K562 (cell line): ENCODE measurements at regions not wholly inside any gene's neighbourhood (a gene's known extent, or its start where the extent isn't known, plus 50 kb on each side); places are given as distances from the start of the nearest gene placed in this dataset.

Experiments used
- ATAC-seq: fragments of 200-7000 bp; cut with Tn5 transposase; 3 replicates; pipeline ENCODE4 v1.9.1; 2020; ENCODE audit warnings: moderate library complexity
- BruUV-seq: library from RNA; stranded (reverse); fragments of 400-500 nt; replicated peaks from 2 replicates; lab custom pipeline; 2021; lab: Mats Ljungman, UMichigan
- CTCF ChIA-PET: fragments of 300-600 bp; formaldehyde crosslinking; extraction: SDS; loops from one replicate; lab custom pipeline; 2021; ENCODE audit warnings: low intra/inter-chr PET ratio; lab: Yijun Ruan, JAX
- POLR2A ChIA-PET: fragments of 300-600, 350-650 bp; sonication (Branson Sonifier 250); formaldehyde crosslinking; extraction: SDS; loops from one replicate; lab custom pipeline; 2021; ENCODE audit warnings: antibody characterized with exemption, inconsistent platforms; lab: Yijun Ruan, JAX
- DNase-seq, 4 experiments: peaks; one replicate each; pipeline versions ENCODE4 v3.0.0 to v3.0.0-alpha.2; 2011 to 2018; ENCODE audit warnings: low spot score in 3 of 4, mixed read lengths in 3 of 4; ENCODE audit errors: extremely low read depth in 1 of 4
- FAIRE-seq: peaks from 2 replicates; lab custom pipeline; 2011; peaks lifted over from hg19 to GRCh38; lab: Jason Lieb, UNC
- H2AFZ ChIP-seq: 2 replicates; pipeline ENCODE4 v1.6.0; 2011; ENCODE audit warnings: low read depth, low read length, control low read depth, inconsistent platforms
- H3K27ac ChIP-seq: fragments of 200-600 bp; 3 replicates; pipeline ENCODE4 v1.8.0; 2011; ENCODE audit warnings: low read depth, mild to moderate bottlenecking, control low read depth, inconsistent platforms, low read length, moderate library complexity, mixed read lengths; ENCODE audit errors: extremely low read depth
- H3K27me3 ChIP-seq, 2 experiments: fragments of 300-600 bp in 1 of 2; 2 replicates in 1 of 2; 3 replicates in 1 of 2; pipeline versions ENCODE4 v1.6.0 to v1.8.0; 2011; ENCODE audit warnings: inconsistent platforms in 2 of 2, low read length in 2 of 2, mild to moderate bottlenecking in 1 of 2, mixed read lengths in 1 of 2, moderate library complexity in 1 of 2; ENCODE audit not compliant: control insufficient read depth in 2 of 2, insufficient read depth in 2 of 2
- H3K36me3 ChIP-seq: fragments of 300-600 bp; 3 replicates; pipeline ENCODE4 v1.8.0; 2011; ENCODE audit warnings: mild to moderate bottlenecking, low read length, inconsistent platforms; ENCODE audit not compliant: control insufficient read depth, insufficient read depth
- H3K4me1 ChIP-seq, 2 experiments: fragments of 200-600 bp in 1 of 2; replicated peaks in 1 of 2; 2 replicates in 1 of 2; 3 replicates in 1 of 2; pipeline versions ENCODE4 v1.5.1 to v1.8.0; 2011; ENCODE audit warnings: inconsistent platforms in 2 of 2, low read length in 2 of 2, mild to moderate bottlenecking in 1 of 2, mixed read lengths in 1 of 2, moderate library complexity in 1 of 2; ENCODE audit not compliant: control insufficient read depth in 2 of 2, insufficient read depth in 2 of 2
- H3K4me2 ChIP-seq: 2 replicates; pipeline ENCODE4 v1.6.1; 2011; ENCODE audit warnings: low read length, control low read depth, inconsistent platforms, mixed read lengths; ENCODE audit not compliant: insufficient read depth
- H3K4me3 ChIP-seq: fragments of 200-600 bp; sonication (generic), shearing (Covaris generic); 2 replicates; pipeline ENCODE4 v1.5.1; 2016; ENCODE audit warnings: control low read depth, inconsistent platforms
- H3K79me2 ChIP-seq: fragments of 200-600 bp; 3 replicates; pipeline ENCODE4 v1.8.0; 2011; ENCODE audit warnings: low read length, inconsistent platforms; ENCODE audit not compliant: control insufficient read depth, insufficient read depth
- H3K9ac ChIP-seq, 2 experiments: 2 replicates each; pipeline versions ENCODE4 v1.6.0 to v1.6.1; 2011; ENCODE audit warnings: low read depth in 2 of 2, low read length in 2 of 2, control low read depth in 1 of 2, inconsistent platforms in 1 of 2, mild to moderate bottlenecking in 1 of 2, mixed read lengths in 1 of 2; ENCODE audit not compliant: insufficient read depth in 1 of 2
- H3K9me1 ChIP-seq: one replicate; pipeline ENCODE4 v1.6.0; 2011; ENCODE audit warnings: inconsistent platforms, mild to moderate bottlenecking, low read length, moderate library complexity; ENCODE audit not compliant: control insufficient read depth, insufficient read depth
- H3K9me3 ChIP-seq: replicated peaks from 2 replicates; pipeline ENCODE4 v1.5.1; 2011; ENCODE audit warnings: low read depth, low read length, inconsistent platforms; ENCODE audit not compliant: control insufficient read depth, insufficient read depth
- H4K20me1 ChIP-seq: replicated peaks from 2 replicates; pipeline ENCODE4 v1.6.1; 2011; ENCODE audit warnings: low read length, inconsistent platforms, mixed read lengths; ENCODE audit not compliant: control insufficient read depth, insufficient read depth
- ETV5 ChIP-seq: sonication (generic); formaldehyde crosslinking; IDR thresholded peaks from 2 replicates; pipeline ENCODE4 v1.4.0; 2020; ENCODE audit warnings: low read depth, mild to moderate bottlenecking, missing genetic modification reagents
- RFX5 ChIP-seq: IDR thresholded peaks from 2 replicates; pipeline ENCODE4 v1.6.1; 2011; ENCODE audit warnings: low read depth, mild to moderate bottlenecking, improper control_type of control experiment, low read length
- SRSF9 ChIP-seq: fragments of 200-400 bp; formaldehyde crosslinking; IDR thresholded peaks from 2 replicates; pipeline ENCODE4 v1.6.1; 2017; ENCODE audit warnings: low read depth, low read length, borderline replicate concordance
- ZNF609 ChIP-seq: sonication (generic); formaldehyde crosslinking; IDR thresholded peaks from 2 replicates; pipeline ENCODE4 v1.8.1; 2023; ENCODE audit warnings: missing genetic modification reagents, mild to moderate bottlenecking, borderline replicate concordance
- WGBS: fragments of 100-300 bp; shearing (Covaris generic); methylation state at CpG from one replicate; pipeline ENCODE4 v1.1.6; 2016; ENCODE audit warnings: low coverage, mixed read lengths; ENCODE audit not compliant: insufficient coverage; ENCODE audit errors: missing lambda C conversion rate; 5-methylcytosine and 5-hydroxymethylcytosine counted together
- in situ Hi-C: fragments of 300-500 bp; cut with MboI; formaldehyde crosslinking; loops from 4 replicates; pipeline ENCODE4 v1.15.0; 2018; ENCODE audit warnings: inconsistent platforms, mixed read lengths
- intact Hi-C: fragments of 100-400 bp; cut with micrococcal nuclease; formaldehyde crosslinking; loops from 2 replicates; pipeline ENCODE4 v1.14.2; 2022
- TF ChIP-seq, protein P1 (sequence below): fragments of 250-450 bp; sonication (Bioruptor Pico); IDR thresholded peaks from 2 replicates; pipeline ENCODE4 v1.5.0; 2021; ENCODE audit warnings: mild to moderate bottlenecking, borderline replicate concordance
- TF ChIP-seq, protein P2 (sequence below): fragments of 250-450 bp; sonication (Bioruptor Pico); IDR thresholded peaks from 2 replicates; pipeline ENCODE4 v1.8.0; 2022; ENCODE audit warnings: moderate library complexity, mild to moderate bottlenecking, inconsistent platforms

DNA sequence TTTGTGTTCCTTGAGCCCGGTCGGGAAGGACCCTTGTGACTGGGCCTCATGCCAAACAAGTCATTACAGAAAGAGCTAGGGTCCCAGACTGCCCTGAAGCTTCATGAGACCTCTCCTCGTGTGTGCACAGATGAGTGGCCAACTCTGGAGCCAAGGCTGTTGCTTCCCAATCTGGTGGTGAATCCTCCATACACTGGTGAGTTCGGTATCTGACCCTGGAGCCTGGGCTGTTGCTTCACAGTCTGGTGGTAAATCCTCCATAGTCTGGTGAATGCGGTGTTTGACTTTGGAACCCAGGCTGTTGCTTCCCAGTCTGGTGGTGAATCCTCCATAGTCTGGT is 737.8 kb downstream of the MATN1 start:
- Histone ChIP-seq H4K20me1 (no peaks in the 10 kb centered on the region), H3K4me2 (no peak overlapping the region), H3K36me3 (no peaks in the 10 kb centered on the region), H3K27me3 (peaks cover 0 to 6% of the 10 kb centered on the region in 2 experiments; a peak in 1 of 5 replicates), H3K4me3 (no peak overlapping the region), H3K9me1 (no peaks in the 10 kb centered on the region)
- intact Hi-C loops: no loop called here
- DNase-seq (no peak), FAIRE-seq (no peak)
- CTCF ChIA-PET: no interaction called here
- WGBS: 0% methylated on average over 5 of the region's 5 CpGs
- in situ Hi-C loops: no loop called here
- TF ChIP-seq ZNF609 (CRISPR knock-in tag) (no peak), ETV5 (CRISPR knock-in tag) (no peak), RFX5 (no peak), SRSF9 (no peak)
- TF ChIP-seq, protein P1, sequence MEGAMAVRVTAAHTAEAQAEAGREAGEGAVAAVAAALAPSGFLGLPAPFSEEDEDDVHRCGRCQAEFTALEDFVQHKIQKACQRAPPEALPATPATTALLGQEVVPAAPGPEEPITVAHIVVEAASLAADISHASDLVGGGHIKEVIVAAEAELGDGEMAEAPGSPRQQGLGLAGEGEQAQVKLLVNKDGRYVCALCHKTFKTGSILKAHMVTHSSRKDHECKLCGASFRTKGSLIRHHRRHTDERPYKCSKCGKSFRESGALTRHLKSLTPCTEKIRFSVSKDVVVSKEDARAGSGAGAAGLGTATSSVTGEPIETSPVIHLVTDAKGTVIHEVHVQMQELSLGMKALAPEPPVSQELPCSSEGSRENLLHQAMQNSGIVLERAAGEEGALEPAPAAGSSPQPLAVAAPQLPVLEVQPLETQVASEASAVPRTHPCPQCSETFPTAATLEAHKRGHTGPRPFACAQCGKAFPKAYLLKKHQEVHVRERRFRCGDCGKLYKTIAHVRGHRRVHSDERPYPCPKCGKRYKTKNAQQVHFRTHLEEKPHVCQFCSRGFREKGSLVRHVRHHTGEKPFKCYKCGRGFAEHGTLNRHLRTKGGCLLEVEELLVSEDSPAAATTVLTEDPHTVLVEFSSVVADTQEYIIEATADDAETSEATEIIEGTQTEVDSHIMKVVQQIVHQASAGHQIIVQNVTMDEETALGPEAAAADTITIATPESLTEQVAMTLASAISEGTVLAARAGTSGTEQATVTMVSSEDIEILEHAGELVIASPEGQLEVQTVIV: no peak
- TF ChIP-seq, protein P2, sequence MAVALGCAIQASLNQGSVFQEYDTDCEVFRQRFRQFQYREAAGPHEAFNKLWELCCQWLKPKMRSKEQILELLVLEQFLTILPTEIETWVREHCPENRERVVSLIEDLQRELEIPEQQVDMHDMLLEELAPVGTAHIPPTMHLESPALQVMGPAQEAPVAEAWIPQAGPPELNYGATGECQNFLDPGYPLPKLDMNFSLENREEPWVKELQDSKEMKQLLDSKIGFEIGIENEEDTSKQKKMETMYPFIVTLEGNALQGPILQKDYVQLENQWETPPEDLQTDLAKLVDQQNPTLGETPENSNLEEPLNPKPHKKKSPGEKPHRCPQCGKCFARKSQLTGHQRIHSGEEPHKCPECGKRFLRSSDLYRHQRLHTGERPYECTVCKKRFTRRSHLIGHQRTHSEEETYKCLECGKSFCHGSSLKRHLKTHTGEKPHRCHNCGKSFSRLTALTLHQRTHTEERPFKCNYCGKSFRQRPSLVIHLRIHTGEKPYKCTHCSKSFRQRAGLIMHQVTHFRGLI: no peak
- TF ChIP-seq, all 486 proteins: peak for 0
- Histone ChIP-seq H3K9ac (no peak overlapping the region), H3K9me3 (no peaks in the 10 kb centered on the region), H2AFZ (no peak overlapping the region), H3K79me2 (no peaks in the 10 kb centered on the region), H3K27ac (no peak overlapping the region), H3K4me1 (no peaks in the 10 kb centered on the region)
- POLR2A ChIA-PET: no interaction called here
- no peak for ATAC-seq
- no TSS peak for BruUV-seq
